ENCODE measurements at regions not wholly inside any gene's neighbourhood (a gene's known extent, or its start where the extent isn't known, plus 50 kb on each side); places are given as distances from the start of the nearest gene placed in this dataset.

- Histone ChIP-seq H2AFZ (ENCODE audit: low read length) (no peak overlapping the region), H4K20me1 (ENCODE audit: insufficient read depth, low read length, poor library complexity, severe bottlenecking) (no peaks in the 10 kb centered on the region), H3F3A (ENCODE audit: low read depth) (no peaks in the 10 kb centered on the region), H3K4me2 (ENCODE audit: low read depth, low read length, poor library complexity, severe bottlenecking) (no peak overlapping the region), H3K9me3 (ENCODE audit: insufficient read depth, low read depth, low read length) (peaks cover 26% of the 10 kb centered on the region; the same call in 1 of the 2 replicates), H3K79me2 (ENCODE audit: insufficient read depth, low read length) (no peaks in the 10 kb centered on the region), H3K27me3 (ENCODE audit: insufficient read depth, low read length, poor library complexity, severe bottlenecking) (no peaks in the 10 kb centered on the region), H3K4me3 (ENCODE audit: low read length, poor library complexity, severe bottlenecking) (no peak overlapping the region), H3K4me1 (ENCODE audit: insufficient read depth, low read length, poor library complexity, severe bottlenecking) (no peaks in the 10 kb centered on the region), H3K36me3 (ENCODE audit: insufficient read depth, low read length) (no peaks in the 10 kb centered on the region), H3K9me2 (replicated peaks; ENCODE audit: low read depth, low read length) (no peaks in the 10 kb centered on the region), H3K9ac (ENCODE audit: low read depth, low read length, poor library complexity, severe bottlenecking) (no peak overlapping the region)
- TF ChIP-seq EZH2phosphoT487 (IDR thresholded peaks at IDR 0.05; ENCODE audit: borderline replicate concordance): no peak
- TF ChIP-seq, protein P1, sequence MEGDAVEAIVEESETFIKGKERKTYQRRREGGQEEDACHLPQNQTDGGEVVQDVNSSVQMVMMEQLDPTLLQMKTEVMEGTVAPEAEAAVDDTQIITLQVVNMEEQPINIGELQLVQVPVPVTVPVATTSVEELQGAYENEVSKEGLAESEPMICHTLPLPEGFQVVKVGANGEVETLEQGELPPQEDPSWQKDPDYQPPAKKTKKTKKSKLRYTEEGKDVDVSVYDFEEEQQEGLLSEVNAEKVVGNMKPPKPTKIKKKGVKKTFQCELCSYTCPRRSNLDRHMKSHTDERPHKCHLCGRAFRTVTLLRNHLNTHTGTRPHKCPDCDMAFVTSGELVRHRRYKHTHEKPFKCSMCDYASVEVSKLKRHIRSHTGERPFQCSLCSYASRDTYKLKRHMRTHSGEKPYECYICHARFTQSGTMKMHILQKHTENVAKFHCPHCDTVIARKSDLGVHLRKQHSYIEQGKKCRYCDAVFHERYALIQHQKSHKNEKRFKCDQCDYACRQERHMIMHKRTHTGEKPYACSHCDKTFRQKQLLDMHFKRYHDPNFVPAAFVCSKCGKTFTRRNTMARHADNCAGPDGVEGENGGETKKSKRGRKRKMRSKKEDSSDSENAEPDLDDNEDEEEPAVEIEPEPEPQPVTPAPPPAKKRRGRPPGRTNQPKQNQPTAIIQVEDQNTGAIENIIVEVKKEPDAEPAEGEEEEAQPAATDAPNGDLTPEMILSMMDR (conservative IDR thresholded peaks at IDR 0.05; ENCODE audit: low read length): no peak
Measured at GRCh38 chr11:134613646-134614045, 201.6 kb upstream of the B3GAT1 start.

GRCh38 chr11:134612140-134613030, 200.3 kb upstream of the B3GAT1 start:
- Histone ChIP-seq H4K20me1 (ENCODE audit: insufficient read depth, low read length, poor library complexity, severe bottlenecking) (no peaks in the 10 kb centered on the region), H3K9me3 (ENCODE audit: insufficient read depth, low read depth, low read length) (peaks cover 22% of the 10 kb centered on the region; the same call in 1 of the 2 replicates), H3K79me2 (ENCODE audit: insufficient read depth, low read length) (no peaks in the 10 kb centered on the region), H3K27me3 (ENCODE audit: insufficient read depth, low read length, poor library complexity, severe bottlenecking) (no peaks in the 10 kb centered on the region), H3K4me2 (ENCODE audit: low read depth, low read length, poor library complexity, severe bottlenecking) (no peak overlapping the region), H3F3A (ENCODE audit: low read depth) (no peaks in the 10 kb centered on the region), H3K9me2 (replicated peaks; ENCODE audit: low read depth, low read length) (no peaks in the 10 kb centered on the region), H3K36me3 (ENCODE audit: insufficient read depth, low read length) (no peaks in the 10 kb centered on the region), H3K4me3 (ENCODE audit: low read length, poor library complexity, severe bottlenecking) (no peak overlapping the region), H3K9ac (ENCODE audit: low read depth, low read length, poor library complexity, severe bottlenecking) (no peak overlapping the region), H2AFZ (ENCODE audit: low read length) (no peak overlapping the region), H3K4me1 (ENCODE audit: insufficient read depth, low read length, poor library complexity, severe bottlenecking) (no peaks in the 10 kb centered on the region)
- no peak for TF ChIP-seq EZH2phosphoT487 (IDR thresholded peaks at IDR 0.05; ENCODE audit: borderline replicate concordance)
- TF ChIP-seq, protein P1 (conservative IDR thresholded peaks at IDR 0.05; ENCODE audit: low read length): no peak

GRCh38 chr11:134611537-134611936, 199.5 kb upstream of the B3GAT1 start:
- no peak overlapping the region for H2AFZ ChIP-seq (ENCODE audit: low read length)
- no peak overlapping the region for H3K4me2 ChIP-seq (ENCODE audit: low read depth, low read length, poor library complexity, severe bottlenecking)
- no peaks in the 10 kb centered on the region for H3K4me1 ChIP-seq (ENCODE audit: insufficient read depth, low read length, poor library complexity, severe bottlenecking)
- no peak overlapping the region for H3K4me3 ChIP-seq (ENCODE audit: low read length, poor library complexity, severe bottlenecking)
- H3F3A ChIP-seq (ENCODE audit: low read depth): no peaks in the 10 kb centered on the region
- no peaks in the 10 kb centered on the region for H3K79me2 ChIP-seq (ENCODE audit: insufficient read depth, low read length)
- no peaks in the 10 kb centered on the region for H3K36me3 ChIP-seq (ENCODE audit: insufficient read depth, low read length)
- no peak for TF ChIP-seq EZH2phosphoT487 (IDR thresholded peaks at IDR 0.05; ENCODE audit: borderline replicate concordance)
- TF ChIP-seq, protein P1 (conservative IDR thresholded peaks at IDR 0.05; ENCODE audit: low read length): no peak
- no peak overlapping the region for H3K9ac ChIP-seq (ENCODE audit: low read depth, low read length, poor library complexity, severe bottlenecking)
- H3K9me2 ChIP-seq (replicated peaks; ENCODE audit: low read depth, low read length): no peaks in the 10 kb centered on the region
- H3K27me3 ChIP-seq (ENCODE audit: insufficient read depth, low read length, poor library complexity, severe bottlenecking): no peaks in the 10 kb centered on the region
- H3K9me3 ChIP-seq (ENCODE audit: insufficient read depth, low read depth, low read length): peaks cover 21% of the 10 kb centered on the region; the same call in 1 of the 2 replicates
- H4K20me1 ChIP-seq (ENCODE audit: insufficient read depth, low read length, poor library complexity, severe bottlenecking): no peaks in the 10 kb centered on the region

All from Loucy (cell line).